ENCODE measurements at regions not wholly inside any gene's neighbourhood (a gene's known extent, or its start where the extent isn't known, plus 50 kb on each side); places are given as distances from the start of the nearest gene placed in this dataset.
"Not testable (repeated sequence)": the region's sequence is repeated elsewhere in the genome, so short reads cannot be mapped to it uniquely, and the experiment has no call there.

DNA sequence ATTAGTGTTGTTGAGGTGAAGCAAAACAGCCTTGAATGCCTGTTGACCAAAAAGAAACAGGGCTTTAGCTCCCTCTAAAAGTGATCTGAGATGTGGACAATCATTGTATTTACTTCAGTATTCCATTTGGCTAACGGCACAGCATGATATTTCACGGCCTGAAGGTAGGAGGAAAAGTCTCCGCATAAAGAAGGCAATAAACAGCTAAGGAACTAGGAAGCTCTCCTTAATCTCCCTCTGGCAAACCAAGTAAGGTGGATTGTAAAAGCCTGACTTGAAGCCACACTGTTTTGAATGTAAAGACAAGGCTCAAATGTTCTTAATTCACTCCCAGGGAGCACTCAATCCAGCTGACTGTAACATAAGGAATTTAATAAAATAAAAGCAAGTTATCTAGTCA, 160.0 kb upstream of the ZNF804B start:
- Histone ChIP-seq H3K36me3 (ENCODE audit: insufficient read depth, low read length) (no peaks in the 10 kb centered on the region), H3K9me3 (ENCODE audit: low read length) (no peaks in the 10 kb centered on the region), H3K4me1 (ENCODE audit: insufficient read depth, low read length) (no peaks in the 10 kb centered on the region), H2AFZ (ENCODE audit: low read depth, low read length) (no peak overlapping the region), H3K27me3 (ENCODE audit: insufficient read depth, low read length) (no peaks in the 10 kb centered on the region), H3K4me3 (ENCODE audit: low read length) (no peak overlapping the region)

DNA sequence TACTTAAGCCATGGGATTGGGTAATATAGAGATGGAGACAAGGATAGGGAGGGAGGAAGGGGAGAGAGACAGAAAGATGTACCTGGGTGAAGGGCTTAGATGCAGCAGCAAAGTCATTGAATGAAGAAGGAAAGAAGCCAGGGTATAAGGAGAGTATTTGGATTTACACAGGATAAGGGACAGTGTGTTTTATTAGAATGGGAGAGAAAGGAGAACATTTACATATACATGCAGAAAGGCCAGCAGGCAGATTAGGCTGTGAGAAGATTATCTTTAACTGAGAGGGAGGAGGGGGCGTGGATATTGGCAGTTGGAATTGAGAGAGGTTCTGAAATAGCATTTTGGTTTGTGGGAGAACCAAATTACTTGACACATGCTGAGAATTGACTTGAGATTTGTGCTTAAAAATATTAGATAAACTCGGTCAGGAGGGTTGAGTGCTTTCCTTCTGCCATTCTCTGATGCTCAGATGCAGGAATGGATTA, 161.5 kb upstream of the ZNF804B start:
- Histone ChIP-seq H2AFZ (ENCODE audit: low read depth, low read length) (no peak overlapping the region), H3K27me3 (ENCODE audit: insufficient read depth, low read length) (no peaks in the 10 kb centered on the region), H3K9me3 (ENCODE audit: low read length) (no peaks in the 10 kb centered on the region), H3K4me3 (ENCODE audit: low read length) (no peak overlapping the region), H3K36me3 (ENCODE audit: insufficient read depth, low read length) (no peaks in the 10 kb centered on the region), H3K4me1 (ENCODE audit: insufficient read depth, low read length) (no peaks in the 10 kb centered on the region)

DNA sequence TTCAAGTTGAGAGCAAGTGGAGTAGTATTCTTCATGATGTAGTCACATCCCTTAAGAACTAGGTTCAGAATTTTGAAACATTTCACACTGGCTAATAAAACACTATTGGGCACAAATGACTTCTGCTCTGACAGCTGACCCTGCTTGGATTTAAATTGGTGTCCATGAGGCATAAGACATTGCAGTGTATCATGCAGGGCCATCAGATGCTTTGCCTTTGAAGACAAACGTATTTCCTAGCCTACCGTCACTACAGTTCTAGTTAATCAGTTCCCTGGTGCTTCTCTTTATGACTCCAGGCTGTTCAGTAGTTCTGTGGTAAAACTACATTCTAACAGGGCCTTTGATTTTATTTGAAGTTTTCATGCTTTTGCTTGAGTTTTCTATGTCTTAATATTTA, 168.5 kb upstream of the ZNF804B start:
- Histone ChIP-seq H3K4me1 (ENCODE audit: insufficient read depth, low read length) (no peaks in the 10 kb centered on the region), H2AFZ (ENCODE audit: low read depth, low read length) (no peak overlapping the region), H3K9me3 (ENCODE audit: low read length) (no peaks in the 10 kb centered on the region), H3K27me3 (ENCODE audit: insufficient read depth, low read length) (no peaks in the 10 kb centered on the region), H3K4me3 (ENCODE audit: low read length) (no peak overlapping the region), H3K36me3 (ENCODE audit: insufficient read depth, low read length) (no peaks in the 10 kb centered on the region)

DNA sequence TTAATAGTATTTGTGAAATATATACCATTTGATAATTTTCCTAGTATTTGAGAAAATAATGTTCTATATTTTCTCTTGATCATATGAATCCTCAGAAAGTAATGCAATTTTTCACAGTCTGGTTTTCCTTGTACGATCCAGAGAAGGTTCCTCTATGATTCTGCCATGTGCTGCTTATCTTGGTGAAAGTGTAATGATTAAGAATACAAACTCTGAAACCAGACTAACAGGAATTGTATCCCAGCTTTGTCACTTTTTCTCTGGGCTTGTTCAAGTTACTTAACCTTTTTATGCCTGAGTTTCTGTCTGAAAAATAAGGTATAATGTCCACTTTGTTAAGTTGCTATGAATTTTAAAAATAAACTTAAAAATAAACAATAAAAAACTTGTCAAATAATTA, 169.6 kb upstream of the ZNF804B start:
- no peak overlapping the region for H2AFZ ChIP-seq (ENCODE audit: low read depth, low read length)
- no peak overlapping the region for H3K4me3 ChIP-seq (ENCODE audit: low read length)
- no peaks in the 10 kb centered on the region for H3K9me3 ChIP-seq (ENCODE audit: low read length)
- H3K27me3 ChIP-seq (ENCODE audit: insufficient read depth, low read length) = no peaks in the 10 kb centered on the region
- no peaks in the 10 kb centered on the region for H3K4me1 ChIP-seq (ENCODE audit: insufficient read depth, low read length)
- no peaks in the 10 kb centered on the region for H3K36me3 ChIP-seq (ENCODE audit: insufficient read depth, low read length)

DNA sequence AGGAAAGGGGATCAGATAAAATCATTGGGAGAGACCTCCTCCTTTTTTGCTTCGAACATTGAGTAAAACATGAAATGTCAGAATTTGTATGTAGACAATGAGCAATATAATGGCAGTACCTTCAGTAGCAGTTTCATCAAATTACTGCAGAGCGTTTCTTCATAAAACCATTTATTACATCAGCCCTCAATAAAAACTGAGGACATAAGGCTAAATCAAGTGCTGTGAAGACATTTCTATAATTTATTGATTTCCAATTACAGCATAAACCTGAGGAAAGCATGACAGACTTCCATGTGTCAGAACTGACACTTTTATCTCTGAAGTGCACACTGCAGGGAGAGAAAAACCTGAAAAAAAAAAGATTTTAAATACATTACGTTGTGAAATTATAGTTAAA, 172.6 kb upstream of the ZNF804B start:
- Histone ChIP-seq H3K27me3 (ENCODE audit: insufficient read depth, low read length) (no peaks in the 10 kb centered on the region), H3K4me1 (ENCODE audit: insufficient read depth, low read length) (no peaks in the 10 kb centered on the region), H2AFZ (ENCODE audit: low read depth, low read length) (no peak overlapping the region), H3K36me3 (ENCODE audit: insufficient read depth, low read length) (no peaks in the 10 kb centered on the region), H3K9me3 (ENCODE audit: low read length) (no peaks in the 10 kb centered on the region), H3K4me3 (ENCODE audit: low read length) (no peak overlapping the region)

DNA sequence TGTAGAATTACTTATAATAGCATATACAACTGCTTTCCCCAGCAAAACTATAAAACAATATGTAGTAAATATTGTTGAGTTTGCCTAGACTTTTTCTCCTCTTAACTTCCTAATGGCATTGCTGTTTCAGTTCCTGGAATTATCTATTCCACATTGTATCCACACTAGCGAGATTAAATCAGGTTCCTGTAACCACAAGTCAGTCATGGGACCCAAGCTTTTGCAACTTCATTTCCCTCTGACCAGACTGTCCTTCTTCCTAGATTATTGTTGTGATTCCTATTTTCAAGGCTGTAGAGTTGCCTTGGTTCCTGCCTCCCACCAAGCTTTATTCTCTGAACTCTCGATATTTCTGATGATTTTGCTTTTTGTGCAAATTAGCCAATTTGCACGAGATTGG, 173.3 kb upstream of the ZNF804B start:
- Histone ChIP-seq H3K9me3 (ENCODE audit: low read length) (no peaks in the 10 kb centered on the region), H3K4me1 (ENCODE audit: insufficient read depth, low read length) (no peaks in the 10 kb centered on the region), H3K27me3 (ENCODE audit: insufficient read depth, low read length) (no peaks in the 10 kb centered on the region), H3K36me3 (ENCODE audit: insufficient read depth, low read length) (no peaks in the 10 kb centered on the region), H3K4me3 (ENCODE audit: low read length) (no peak overlapping the region), H2AFZ (ENCODE audit: low read depth, low read length) (no peak overlapping the region)

DNA sequence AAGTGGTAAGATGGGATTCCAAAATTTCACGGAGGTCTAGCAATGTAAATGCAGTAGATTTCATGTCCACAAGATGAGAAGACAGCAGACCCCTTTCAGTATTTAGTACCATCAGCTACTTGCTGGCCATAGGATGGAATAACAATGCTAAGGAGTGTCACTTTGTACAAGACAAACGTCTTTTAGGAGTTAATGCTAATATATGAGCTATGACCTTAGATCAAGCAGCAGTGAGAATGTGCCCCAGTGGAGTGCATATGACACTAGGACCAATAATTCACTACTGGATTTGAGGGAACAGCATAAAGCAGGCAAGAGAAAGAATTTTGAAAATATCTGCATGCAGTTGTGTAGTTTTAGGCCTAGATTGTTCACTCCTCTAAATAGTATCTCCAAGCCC, 182.8 kb upstream of the ZNF804B start:
- H3K36me3 ChIP-seq (ENCODE audit: insufficient read depth, low read length) = no peaks in the 10 kb centered on the region
- H3K27me3 ChIP-seq (ENCODE audit: insufficient read depth, low read length) = no peaks in the 10 kb centered on the region
- no peaks in the 10 kb centered on the region for H3K4me1 ChIP-seq (ENCODE audit: insufficient read depth, low read length)
- H3K9me3 ChIP-seq (ENCODE audit: low read length) = no peaks in the 10 kb centered on the region
- H3K4me3 ChIP-seq (ENCODE audit: low read length) = no peak overlapping the region
- no peak overlapping the region for H2AFZ ChIP-seq (ENCODE audit: low read depth, low read length)

DNA sequence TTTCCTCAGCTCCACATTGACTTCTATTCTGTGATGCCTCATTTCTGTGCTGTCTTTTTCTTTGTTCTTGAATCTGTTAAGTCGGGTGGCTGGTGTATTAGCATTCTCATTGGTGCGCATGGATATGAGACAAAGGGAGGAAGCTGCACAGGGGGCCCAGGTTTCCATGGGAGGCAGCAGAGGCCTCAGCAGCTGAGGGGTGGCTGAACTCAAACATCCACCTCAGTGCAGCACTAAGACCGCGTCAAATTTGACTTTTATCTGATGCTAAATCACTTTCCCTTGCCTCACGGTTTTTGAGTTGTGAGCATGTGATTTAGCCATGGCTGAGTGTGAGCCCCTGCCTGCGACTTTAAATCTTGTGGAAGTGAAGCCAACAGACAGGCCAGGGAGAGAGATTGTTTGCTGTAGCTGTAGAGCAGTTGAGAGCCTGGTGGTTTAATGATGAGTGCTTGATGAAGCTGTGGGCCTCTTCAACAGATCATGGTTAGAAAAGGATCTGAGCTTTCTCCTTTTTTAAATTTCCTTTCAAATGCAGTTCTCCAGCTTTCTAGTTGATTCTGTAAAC, 193.3 kb upstream of the ZNF804B start:
- no peak overlapping the region for H3K4me3 ChIP-seq (ENCODE audit: low read length)
- no peaks in the 10 kb centered on the region for H3K27me3 ChIP-seq (ENCODE audit: insufficient read depth, low read length)
- H3K9me3 ChIP-seq (ENCODE audit: low read length) = no peaks in the 10 kb centered on the region
- H3K4me1 ChIP-seq (ENCODE audit: insufficient read depth, low read length) = peaks cover 23% of the 10 kb centered on the region
- H3K36me3 ChIP-seq (ENCODE audit: insufficient read depth, low read length) = no peaks in the 10 kb centered on the region
- peak overlapping the region; percentile 59 for H2AFZ ChIP-seq (ENCODE audit: low read depth, low read length)

DNA sequence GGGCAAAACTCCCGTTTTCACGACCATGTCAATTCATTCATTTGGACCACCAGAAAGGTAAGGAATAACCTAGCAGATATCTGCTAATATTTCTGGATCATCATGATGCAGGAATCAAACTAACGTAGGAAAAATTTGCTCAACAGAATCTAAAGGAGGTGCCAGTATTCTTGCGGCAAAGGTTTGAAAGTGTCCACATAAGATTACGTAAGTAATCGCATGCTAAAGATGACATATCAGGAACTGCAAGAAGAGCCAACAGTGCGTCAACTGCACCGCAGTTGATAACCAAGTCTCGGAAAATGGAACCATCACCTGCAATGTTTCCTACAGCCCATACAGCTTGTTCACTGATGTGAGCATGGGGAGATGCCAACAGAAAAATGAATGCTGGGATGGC, 194.1 kb upstream of the ZNF804B start:
- H3K4me3 ChIP-seq (ENCODE audit: low read length) = no peak overlapping the region
- H2AFZ ChIP-seq (ENCODE audit: low read depth, low read length) = no peak overlapping the region
- H3K27me3 ChIP-seq (ENCODE audit: insufficient read depth, low read length) = no peaks in the 10 kb centered on the region
- no peaks in the 10 kb centered on the region for H3K9me3 ChIP-seq (ENCODE audit: low read length)
- H3K4me1 ChIP-seq (ENCODE audit: insufficient read depth, low read length) = peaks cover 23% of the 10 kb centered on the region
- no peaks in the 10 kb centered on the region for H3K36me3 ChIP-seq (ENCODE audit: insufficient read depth, low read length)

DNA sequence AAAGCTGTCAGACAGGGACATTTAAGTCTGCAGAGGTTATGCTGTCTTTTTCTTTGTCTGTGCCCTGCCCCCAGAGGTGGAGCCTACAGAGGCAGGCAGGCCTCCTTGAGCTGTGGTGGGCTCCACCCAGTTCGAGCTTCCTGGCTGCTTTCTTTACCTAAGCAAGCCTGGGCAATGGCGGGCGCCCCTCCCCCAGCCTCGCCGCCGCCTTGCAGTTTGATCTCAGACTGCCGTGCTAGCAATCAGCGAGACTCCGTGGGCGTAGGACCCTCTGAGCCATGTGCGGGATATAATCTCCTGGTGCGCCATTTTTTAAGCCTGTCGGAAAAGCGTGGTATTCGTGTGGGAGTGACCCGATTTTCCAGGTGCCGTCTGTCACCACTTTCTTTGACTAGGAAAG, 203.1 kb upstream of the ZNF804B start:
- not testable (repeated sequence) for H2AFZ ChIP-seq (ENCODE audit: low read depth, low read length); H3K27me3 ChIP-seq (ENCODE audit: insufficient read depth, low read length); H3K4me1 ChIP-seq (ENCODE audit: insufficient read depth, low read length); H3K4me3 ChIP-seq (ENCODE audit: low read length); H3K36me3 ChIP-seq (ENCODE audit: insufficient read depth, low read length); H3K9me3 ChIP-seq (ENCODE audit: low read length)

DNA sequence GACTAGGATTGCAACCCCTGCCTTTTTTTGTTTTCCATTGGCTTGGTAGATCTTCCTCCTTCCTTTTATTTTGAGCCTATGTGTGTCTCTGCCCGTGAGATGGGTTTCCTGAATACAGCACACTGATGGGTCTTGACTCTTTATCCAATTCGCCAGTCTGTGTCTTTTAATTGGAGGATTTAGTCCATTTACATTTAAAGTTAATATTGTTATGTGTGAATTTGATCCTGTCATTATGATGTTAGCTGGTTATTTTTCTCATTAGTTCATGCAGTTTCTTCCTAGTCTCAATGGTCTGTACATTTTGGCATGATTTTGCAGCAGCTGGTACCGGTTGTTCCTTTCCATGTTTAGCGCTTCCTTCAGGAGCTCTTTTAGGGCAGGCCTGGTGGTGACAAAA, 204.7 kb upstream of the ZNF804B start:
- not testable (repeated sequence) for H3K4me3 ChIP-seq (ENCODE audit: low read length); H3K27me3 ChIP-seq (ENCODE audit: insufficient read depth, low read length); H2AFZ ChIP-seq (ENCODE audit: low read depth, low read length); H3K4me1 ChIP-seq (ENCODE audit: insufficient read depth, low read length); H3K9me3 ChIP-seq (ENCODE audit: low read length); H3K36me3 ChIP-seq (ENCODE audit: insufficient read depth, low read length)

DNA sequence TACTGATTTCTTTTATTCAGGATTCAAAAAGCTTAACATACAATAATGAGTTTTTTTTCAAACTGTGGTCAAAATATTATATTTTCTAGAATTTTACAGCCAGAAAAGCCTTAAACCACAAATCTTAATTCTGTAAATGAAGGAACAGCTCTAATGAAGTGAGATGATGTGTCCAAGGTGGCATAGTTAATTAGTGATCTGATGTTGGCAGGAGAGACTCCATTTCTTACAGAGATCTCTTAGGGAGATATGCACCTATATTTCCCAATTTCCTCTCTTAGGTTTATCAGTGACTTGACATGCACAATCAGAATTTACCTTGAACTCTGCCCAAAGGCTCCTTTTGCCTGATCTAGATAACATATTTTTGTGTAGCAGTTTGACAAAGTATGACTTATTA, 211.1 kb upstream of the ZNF804B start:
- Histone ChIP-seq H3K27me3 (ENCODE audit: insufficient read depth, low read length) (no peaks in the 10 kb centered on the region), H3K36me3 (ENCODE audit: insufficient read depth, low read length) (no peaks in the 10 kb centered on the region), H3K9me3 (ENCODE audit: low read length) (peaks cover 8% of the 10 kb centered on the region), H2AFZ (ENCODE audit: low read depth, low read length) (no peak overlapping the region), H3K4me3 (ENCODE audit: low read length) (no peak overlapping the region), H3K4me1 (ENCODE audit: insufficient read depth, low read length) (no peaks in the 10 kb centered on the region)

DNA sequence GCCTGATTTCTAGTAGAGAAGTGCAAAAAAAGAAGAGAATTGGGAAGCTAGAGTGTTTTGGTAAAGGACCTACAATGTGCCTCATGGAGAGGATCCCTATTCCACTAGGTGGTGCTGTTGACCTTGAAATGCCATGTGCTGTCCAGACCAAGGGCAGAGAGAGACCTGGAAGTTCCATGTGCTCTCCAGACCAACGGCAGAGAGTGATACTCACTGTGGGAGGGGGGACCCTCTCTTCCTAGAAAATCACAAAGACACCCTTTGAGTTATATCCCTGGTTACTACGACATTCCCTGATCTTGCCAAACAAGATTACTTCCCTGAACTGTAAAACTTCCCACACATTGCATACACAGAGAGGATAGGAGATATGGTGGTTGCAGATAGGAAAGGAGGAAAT, 212.7 kb upstream of the ZNF804B start:
- Histone ChIP-seq H3K4me1 (ENCODE audit: insufficient read depth, low read length) (no peaks in the 10 kb centered on the region), H3K27me3 (ENCODE audit: insufficient read depth, low read length) (no peaks in the 10 kb centered on the region), H2AFZ (ENCODE audit: low read depth, low read length) (no peak overlapping the region), H3K9me3 (ENCODE audit: low read length) (peaks cover 8% of the 10 kb centered on the region), H3K4me3 (ENCODE audit: low read length) (no peak overlapping the region), H3K36me3 (ENCODE audit: insufficient read depth, low read length) (no peaks in the 10 kb centered on the region)

DNA sequence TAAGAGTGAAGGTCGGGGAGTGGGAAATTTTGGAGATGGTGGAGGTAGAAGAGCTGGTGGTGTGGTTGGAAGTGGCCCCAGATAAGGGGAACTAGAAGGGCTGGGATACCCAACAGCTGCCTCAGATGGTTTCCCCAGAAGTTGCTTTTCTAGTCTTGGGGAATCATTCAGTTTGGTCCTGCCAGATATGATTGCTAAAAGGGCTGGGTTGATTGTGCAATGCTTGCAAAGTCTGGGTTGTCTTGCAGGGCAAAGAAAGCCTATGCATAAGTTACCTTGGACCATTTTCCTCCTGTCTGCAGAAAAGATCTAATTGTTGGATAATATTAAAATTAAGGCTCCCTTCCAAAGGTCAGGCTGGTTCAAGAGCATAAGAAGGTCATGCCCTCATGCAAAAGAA, 213.8 kb upstream of the ZNF804B start:
- Histone ChIP-seq H3K4me1 (ENCODE audit: insufficient read depth, low read length) (no peaks in the 10 kb centered on the region), H3K4me3 (ENCODE audit: low read length) (no peak overlapping the region), H2AFZ (ENCODE audit: low read depth, low read length) (no peak overlapping the region), H3K36me3 (ENCODE audit: insufficient read depth, low read length) (no peaks in the 10 kb centered on the region), H3K27me3 (ENCODE audit: insufficient read depth, low read length) (no peaks in the 10 kb centered on the region), H3K9me3 (ENCODE audit: low read length) (peaks cover 8% of the 10 kb centered on the region)

All from neuron (in vitro differentiated cells).